Cardiac muscle cell (in vitro differentiated cells and primary cell): ENCODE measurements at regions not wholly inside any gene's neighbourhood (a gene's known extent, or its start where the extent isn't known, plus 50 kb on each side); places are given as distances from the start of the nearest gene placed in this dataset.

ENCODE experiments used
- DNase-seq, 2 donors: peaks; one replicate each; pipeline versions ENCODE4 v3.0.0 to v3.0.0-alpha.2; 2010 to 2017; ENCODE audit warnings: low read depth in 1 of 2, low spot score in 1 of 2
- H3K27ac ChIP-seq: fragments of 200-600 bp; sonication (generic); 2 replicates; pipeline ENCODE4 v1.5.1; 2016
- H3K27me3 ChIP-seq: fragments of 200-600 bp; sonication (generic); 2 replicates; pipeline ENCODE4 v1.6.0; 2016; ENCODE audit warnings: control low read depth
- H3K36me3 ChIP-seq: fragments of 200-600 bp; sonication (generic); 2 replicates; pipeline ENCODE4 v1.5.1; 2016; ENCODE audit warnings: control low read depth
- H3K4me1 ChIP-seq: fragments of 200-600 bp; sonication (generic); 2 replicates; pipeline ENCODE4 v1.8.1; 2017; ENCODE audit warnings: low read depth, mild to moderate bottlenecking, mixed run types
- H3K4me3 ChIP-seq: fragments of 200-600 bp; sonication (generic); 2 replicates; pipeline ENCODE4 v1.5.1; 2016; ENCODE audit warnings: mild to moderate bottlenecking
- H3K9me3 ChIP-seq: fragments of 200-600 bp; sonication (generic); 2 replicates; pipeline ENCODE4 v1.5.1; 2017; ENCODE audit warnings: low read depth, mild to moderate bottlenecking, control low read depth
- CTCF ChIP-seq: IDR thresholded peaks from 2 replicates; pipeline ENCODE4 v1.5.1; 2012; ENCODE audit warnings: low read depth, mild to moderate bottlenecking, low read length

DNA sequence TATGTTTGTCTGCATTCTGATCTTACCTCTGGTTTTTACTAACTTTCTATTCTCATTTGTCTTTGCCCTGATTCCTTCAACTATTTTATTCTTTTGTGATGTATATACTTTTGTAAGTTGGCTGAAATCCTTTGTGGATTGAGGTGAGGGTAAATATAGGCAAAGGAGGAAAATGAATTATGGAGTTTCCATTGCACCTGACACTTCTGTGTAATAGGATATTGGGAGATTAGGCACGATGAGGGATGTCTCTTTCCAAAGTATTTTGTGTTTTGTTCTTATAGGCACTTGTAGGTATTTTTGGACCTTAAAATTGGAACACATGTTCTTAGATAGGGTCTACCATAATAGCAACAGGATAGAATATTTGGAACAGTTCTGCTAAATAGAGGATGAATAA lies 76.4 kb downstream of the HRH4 start:
- no peaks in the 10 kb centered on the region for H3K9me3 ChIP-seq
- TF ChIP-seq CTCF = no peak
- no peak overlapping the region for H3K4me3 ChIP-seq
- no peaks in the 10 kb centered on the region for H3K27me3 ChIP-seq
- no peaks in the 10 kb centered on the region for H3K4me1 ChIP-seq
- H3K27ac ChIP-seq = no peak overlapping the region
- DNase-seq = no peak
- no peaks in the 10 kb centered on the region for H3K36me3 ChIP-seq

GRCh38 chr18:24538414-24539264 lies 78.2 kb downstream of the HRH4 start:
- no peaks in the 10 kb centered on the region for H3K4me1 ChIP-seq
- H3K4me3 ChIP-seq = no peak overlapping the region
- no peaks in the 10 kb centered on the region for H3K36me3 ChIP-seq
- no peak for TF ChIP-seq CTCF
- DNase-seq = no peak
- no peaks in the 10 kb centered on the region for H3K9me3 ChIP-seq
- no peaks in the 10 kb centered on the region for H3K27me3 ChIP-seq
- H3K27ac ChIP-seq = no peak overlapping the region

DNA sequence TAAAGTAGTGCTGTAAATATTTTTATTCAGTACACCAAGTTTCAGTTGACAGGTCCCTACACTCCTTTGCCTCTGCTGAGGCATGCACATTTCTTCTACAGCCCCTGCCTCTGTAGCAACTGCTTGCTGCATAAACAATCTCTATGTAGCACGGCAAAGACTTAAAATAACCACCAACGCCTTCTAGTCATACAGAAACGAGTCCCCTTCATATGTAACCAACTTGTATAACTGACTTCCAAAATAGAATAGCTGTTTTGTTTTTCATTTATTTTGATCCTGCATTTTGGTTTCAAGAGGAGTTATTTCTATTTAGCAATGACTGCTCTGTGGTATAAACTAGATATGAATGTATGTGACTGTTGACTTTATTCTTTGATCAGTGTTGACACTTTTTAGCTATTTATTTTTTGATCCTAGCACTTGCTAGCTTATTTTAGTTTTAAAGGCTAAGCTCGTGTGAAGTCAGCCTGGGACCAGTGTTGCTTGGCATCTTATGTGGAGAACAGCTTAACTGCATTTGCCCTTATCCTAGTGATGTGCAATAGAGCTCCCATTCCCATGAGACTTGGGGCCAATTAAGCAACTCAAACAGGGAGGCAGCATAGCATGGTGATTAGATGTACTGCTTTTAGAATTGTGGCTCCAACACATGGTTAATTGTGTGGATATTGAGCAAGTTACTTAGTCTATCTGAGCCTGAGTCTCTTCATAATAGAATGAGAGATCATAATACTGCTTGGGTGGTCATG lies 79.6 kb downstream of the HRH4 start:
- no peak overlapping the region for H3K4me3 ChIP-seq
- H3K27me3 ChIP-seq = no peaks in the 10 kb centered on the region
- peak in 1 of 2 donors; percentile 26 for DNase-seq
- no peaks in the 10 kb centered on the region for H3K9me3 ChIP-seq
- H3K36me3 ChIP-seq = no peaks in the 10 kb centered on the region
- TF ChIP-seq CTCF = no peak
- no peaks in the 10 kb centered on the region for H3K4me1 ChIP-seq
- H3K27ac ChIP-seq = no peak overlapping the region

DNA sequence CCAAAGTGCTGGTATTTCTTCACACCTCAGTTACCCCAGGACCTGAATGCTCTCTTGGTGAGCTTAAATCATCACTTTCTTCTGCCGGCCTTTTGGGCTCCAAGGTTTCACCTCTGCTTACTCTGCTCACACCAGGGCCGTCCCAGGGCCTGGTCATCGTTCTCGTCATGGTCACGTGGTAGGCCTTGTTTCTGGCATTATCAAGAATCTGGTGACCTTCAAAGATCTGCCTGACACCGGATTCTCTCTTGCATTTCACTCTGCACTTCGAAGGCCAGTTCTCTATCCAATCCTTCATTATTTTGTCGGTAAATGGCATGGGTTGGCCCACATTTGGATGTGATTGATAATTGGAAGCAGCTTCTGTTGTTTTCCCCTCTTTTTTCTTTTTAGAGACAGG lies 80.5 kb downstream of the HRH4 start:
- DNase-seq = no peak
- no peaks in the 10 kb centered on the region for H3K36me3 ChIP-seq

More for the DNA sequence above, 80.5 kb downstream of the HRH4 start:
- no peaks in the 10 kb centered on the region for H3K27me3 ChIP-seq
- H3K9me3 ChIP-seq = no peaks in the 10 kb centered on the region
- H3K4me3 ChIP-seq = no peak overlapping the region
- H3K4me1 ChIP-seq = no peaks in the 10 kb centered on the region
- TF ChIP-seq CTCF = no peak
- no peak overlapping the region for H3K27ac ChIP-seq
